BLaER1 (cell line): ENCODE measurements at regions not wholly inside any gene's neighbourhood (a gene's known extent, or its start where the extent isn't known, plus 50 kb on each side); places are given as distances from the start of the nearest gene placed in this dataset.

Source experiments
- H3K27ac ChIP-seq: shearing (Covaris generic); formaldehyde crosslinking; 2 replicates; pipeline ENCODE4 v1.8.1; 2022
- H3K27me3 ChIP-seq: shearing (Covaris generic); formaldehyde crosslinking; 2 replicates; pipeline ENCODE4 v1.8.1; 2022
- H3K36me3 ChIP-seq: shearing (Covaris generic); formaldehyde crosslinking; 2 replicates; pipeline ENCODE4 v1.8.1; 2022
- H3K4me1 ChIP-seq: shearing (Covaris generic); formaldehyde crosslinking; 2 replicates; pipeline ENCODE4 v1.8.1; 2022
- H3K4me2 ChIP-seq: shearing (Covaris generic); formaldehyde crosslinking; 2 replicates; pipeline ENCODE4 v1.8.1; 2022
- H3K4me3 ChIP-seq: shearing (Covaris generic); formaldehyde crosslinking; 2 replicates; pipeline ENCODE4 v1.8.1; 2022
- H3K9ac ChIP-seq: shearing (Covaris generic); formaldehyde crosslinking; 2 replicates; pipeline ENCODE4 v1.8.1; 2022
- H3K9me3 ChIP-seq: shearing (Covaris generic); formaldehyde crosslinking; 2 replicates; pipeline ENCODE4 v1.8.1; 2022
- H4K20me1 ChIP-seq: shearing (Covaris generic); formaldehyde crosslinking; 2 replicates; pipeline ENCODE4 v1.8.1; 2022
- Cebpa-rat ChIP-seq: shearing (Covaris generic); IDR thresholded peaks from 2 replicates; pipeline ENCODE4 v1.8.1; 2022

- H3K4me3 ChIP-seq: no peak overlapping the region
- H3K36me3 ChIP-seq: no peaks in the 10 kb centered on the region
- H3K27me3 ChIP-seq: peaks cover 24% of the 10 kb centered on the region
- H4K20me1 ChIP-seq: no peaks in the 10 kb centered on the region
- peak overlapping the region; percentile 67 for H3K4me2 ChIP-seq
- H3K4me1 ChIP-seq: peaks cover 46% of the 10 kb centered on the region
- H3K9me3 ChIP-seq: peaks cover 2% of the 10 kb centered on the region
- no peak for TF ChIP-seq Cebpa-rat
- no peak overlapping the region for H3K9ac ChIP-seq
- H3K27ac ChIP-seq: peak overlapping the region; percentile 60
Measured at GRCh38 chr7:119392-120163, 72.8 kb upstream of the FAM20C start.

GRCh38 chr7:120164-120991 lies 72.0 kb upstream of the FAM20C start:
- peaks cover 54% of the 10 kb centered on the region for H3K4me1 ChIP-seq
- TF ChIP-seq Cebpa-rat: no peak
- H3K27me3 ChIP-seq: peaks cover 24% of the 10 kb centered on the region
- H3K4me3 ChIP-seq: no peak overlapping the region
- H3K9ac ChIP-seq: no peak overlapping the region
- no peak overlapping the region for H3K27ac ChIP-seq
- peak overlapping the region; percentile 67 for H3K4me2 ChIP-seq
- H3K36me3 ChIP-seq: no peaks in the 10 kb centered on the region
- H3K9me3 ChIP-seq: no peaks in the 10 kb centered on the region
- no peaks in the 10 kb centered on the region for H4K20me1 ChIP-seq

GRCh38 chr7:121002-121785 lies 71.2 kb upstream of the FAM20C start:
- H3K36me3 ChIP-seq: no peaks in the 10 kb centered on the region
- H4K20me1 ChIP-seq: no peaks in the 10 kb centered on the region
- H3K27me3 ChIP-seq: peaks cover 22% of the 10 kb centered on the region
- no peak overlapping the region for H3K4me2 ChIP-seq
- no peak overlapping the region for H3K27ac ChIP-seq
- H3K4me3 ChIP-seq: no peak overlapping the region
- H3K9ac ChIP-seq: no peak overlapping the region
- H3K4me1 ChIP-seq: peaks cover 56% of the 10 kb centered on the region
- no peak for TF ChIP-seq Cebpa-rat
- no peaks in the 10 kb centered on the region for H3K9me3 ChIP-seq

- H4K20me1 ChIP-seq: no peaks in the 10 kb centered on the region
- peaks cover 57% of the 10 kb centered on the region for H3K4me1 ChIP-seq
- peaks cover 7% of the 10 kb centered on the region for H3K27me3 ChIP-seq
- no peak overlapping the region for H3K4me3 ChIP-seq
- H3K36me3 ChIP-seq: no peaks in the 10 kb centered on the region
- H3K9me3 ChIP-seq: no peaks in the 10 kb centered on the region
- peak overlapping the region; percentile 29; the same call in 1 of the 2 replicates for H3K9ac ChIP-seq
- TF ChIP-seq Cebpa-rat: no peak
- peak overlapping the region; percentile 39 for H3K4me2 ChIP-seq
- peak overlapping the region; percentile 48 for H3K27ac ChIP-seq
Measured at GRCh38 chr7:123237-123636, 69.1 kb upstream of the FAM20C start.

- Histone ChIP-seq H3K4me3 (no peak overlapping the region), H3K4me1 (peaks cover 57% of the 10 kb centered on the region), H3K9me3 (no peaks in the 10 kb centered on the region), H3K36me3 (no peaks in the 10 kb centered on the region), H3K4me2 (peak overlapping the region; percentile 69), H3K9ac (0 out of 2 replicates have a peak overlapping the region, but pooled peaks have one; percentile 14), H3K27me3 (no peaks in the 10 kb centered on the region), H3K27ac (peak overlapping the region; percentile 31; the same call in 1 of the 2 replicates), H4K20me1 (no peaks in the 10 kb centered on the region)
- no peak for TF ChIP-seq Cebpa-rat
Measured at GRCh38 chr7:124130-124949, 68.0 kb upstream of the FAM20C start.

- peaks cover 57% of the 10 kb centered on the region for H3K4me1 ChIP-seq
- 0 out of 2 replicates have a peak overlapping the region, but pooled peaks have one; percentile 14 for H3K9ac ChIP-seq
Measured at GRCh38 chr7:125061-125475, 67.3 kb upstream of the FAM20C start.

GRCh38 chr7:125661-126060 lies 66.7 kb upstream of the FAM20C start:
- Histone ChIP-seq H3K4me1 (peaks cover 60% of the 10 kb centered on the region), H3K4me3 (no peak overlapping the region), H3K9ac (no peak overlapping the region), H3K27ac (no peak overlapping the region), H3K4me2 (peak overlapping the region; percentile 69; the same call in 1 of the 2 replicates), H3K36me3 (no peaks in the 10 kb centered on the region), H3K9me3 (no peaks in the 10 kb centered on the region), H3K27me3 (no peaks in the 10 kb centered on the region), H4K20me1 (no peaks in the 10 kb centered on the region)
- no peak for TF ChIP-seq Cebpa-rat

More at GRCh38 chr7:125061-125475, 67.3 kb upstream of the FAM20C start:
- H3K36me3 ChIP-seq: no peaks in the 10 kb centered on the region
- no peak for TF ChIP-seq Cebpa-rat
- H3K4me3 ChIP-seq: no peak overlapping the region
- H4K20me1 ChIP-seq: no peaks in the 10 kb centered on the region
- H3K9me3 ChIP-seq: no peaks in the 10 kb centered on the region
- no peak overlapping the region for H3K27ac ChIP-seq
- peak overlapping the region; percentile 69 for H3K4me2 ChIP-seq
- no peaks in the 10 kb centered on the region for H3K27me3 ChIP-seq

- TF ChIP-seq Cebpa-rat: no peak
- H3K27ac ChIP-seq: no peak overlapping the region
- H3K27me3 ChIP-seq: no peaks in the 10 kb centered on the region
- no peak overlapping the region for H3K9ac ChIP-seq
- H3K4me3 ChIP-seq: no peak overlapping the region
- H3K36me3 ChIP-seq: no peaks in the 10 kb centered on the region
- no peaks in the 10 kb centered on the region for H3K9me3 ChIP-seq
- H3K4me1 ChIP-seq: peaks cover 67% of the 10 kb centered on the region
- H3K4me2 ChIP-seq: no peak overlapping the region
- H4K20me1 ChIP-seq: no peaks in the 10 kb centered on the region
Measured at GRCh38 chr7:126368-126767, 66.0 kb upstream of the FAM20C start.
